A549 (cell line): ENCODE measurements at regions not wholly inside any gene's neighbourhood (a gene's known extent, or its start where the extent isn't known, plus 50 kb on each side); places are given as distances from the start of the nearest gene placed in this dataset.

Experiments used
- ATAC-seq, 2 experiments: fragments of 200-7000 bp in 1 of 2; fragments of >200 bp in 1 of 2; cut with Nextera tagmentation in 1 of 2; cut with Tn5 transposase in 1 of 2; 3 replicates each; pipeline versions ENCODE4 v1.8.0 to v1.9.1; 2018 to 2020; ENCODE audit warnings: mild to moderate bottlenecking in 1 of 2, moderate library complexity in 1 of 2
- CTCF ChIA-PET: fragments of 300-600 bp; sonication (Branson Sonifier 250); formaldehyde crosslinking; extraction: SDS; loops from one replicate; lab custom pipeline; 2021; ENCODE audit warnings: antibody characterized with exemption, inconsistent platforms; lab: Yijun Ruan, JAX
- POLR2A ChIA-PET: fragments of 350-600 bp; formaldehyde crosslinking; extraction: SDS; loops from one replicate; lab custom pipeline; 2021; ENCODE audit warnings: antibody characterized with exemption, inconsistent platforms; lab: Yijun Ruan, JAX
- DNase-seq, 2 experiments: peaks; one replicate each; pipeline versions ENCODE4 v3.0.0 to v3.0.0-alpha.2; 2011 to 2016; ENCODE audit warnings: low read depth in 1 of 2, low spot score in 1 of 2
- FAIRE-seq: peaks from 2 replicates; lab custom pipeline; 2011; peaks lifted over from hg19 to GRCh38; lab: Jason Lieb, UNC
- H3K27ac ChIP-seq, 2 experiments: fragments of >200 bp; sonication (Bioruptor Twin); formaldehyde crosslinking; 3 replicates each; pipeline ENCODE4 v1.5.1; 2016 to 2017
- H3K4me1 ChIP-seq: fragments of >200 bp; sonication (Bioruptor Twin); formaldehyde crosslinking; 3 replicates; pipeline ENCODE4 v1.6.1; 2016
- H3K4me2 ChIP-seq: fragments of >200 bp; sonication (Bioruptor Twin); formaldehyde crosslinking; 3 replicates; pipeline ENCODE4 v1.6.1; 2016
- H3K4me3 ChIP-seq: fragments of >200 bp; sonication (Bioruptor Twin); formaldehyde crosslinking; 3 replicates; pipeline ENCODE4 v1.5.1; 2016
- H3K9me3 ChIP-seq: fragments of >200 bp; sonication (Bioruptor Twin); formaldehyde crosslinking; 3 replicates; pipeline ENCODE4 v1.6.1; 2016
- ATOH8 ChIP-seq: fragments of 250-450 bp; sonication (Bioruptor Pico); IDR thresholded peaks from 2 replicates; pipeline ENCODE4 v1.5.0; 2020; ENCODE audit warnings: low read depth, mild to moderate bottlenecking, moderate library complexity
- BCL3 ChIP-seq: fragments of >200 bp; sonication (Bioruptor Twin); formaldehyde crosslinking; IDR thresholded peaks from 3 replicates; pipeline ENCODE4 v1.6.1; 2016
- BHLHE40 ChIP-seq: IDR thresholded peaks from 2 replicates; pipeline ENCODE4 v1.6.1; 2012; ENCODE audit warnings: low read depth, low read length, inconsistent platforms
- CEBPB ChIP-seq, 2 experiments: fragments of >200 bp in 1 of 2; sonication (Bioruptor Twin) in 1 of 2; formaldehyde crosslinking in 1 of 2; IDR thresholded peaks; 2 replicates each; pipeline ENCODE4 v1.6.1; 2012 to 2016
- CHD4 ChIP-seq: fragments of 200-600 bp; sonication (generic); IDR thresholded peaks from 2 replicates; pipeline ENCODE4 v1.6.1; 2016; ENCODE audit warnings: antibody characterized with exemption, mild to moderate bottlenecking, borderline replicate concordance
- CTCF ChIP-seq: fragments of >200 bp; sonication (Bioruptor Twin); formaldehyde crosslinking; IDR thresholded peaks from 3 replicates; pipeline ENCODE4 v1.5.1; 2016
- EP300 ChIP-seq, 2 experiments: fragments of >200 bp; sonication (Bioruptor Twin); formaldehyde crosslinking; IDR thresholded peaks; 2 replicates in 1 of 2; 3 replicates in 1 of 2; pipeline ENCODE4 v1.6.1; 2016 to 2017
- ESRRA ChIP-seq: fragments of 150-350 bp; IDR thresholded peaks from 2 replicates; pipeline ENCODE4 v1.6.1; 2014; ENCODE audit warnings: mild to moderate bottlenecking, low read length, borderline replicate concordance
- FOSB ChIP-seq: fragments of 250-450 bp; sonication (Bioruptor Pico); IDR thresholded peaks from 2 replicates; pipeline ENCODE4 v1.5.0; 2020; ENCODE audit warnings: mild to moderate bottlenecking, moderate library complexity
- FOSL2 ChIP-seq, 2 experiments: fragments of 450-650 bp in 1 of 2; fragments of >200 bp in 1 of 2; sonication (Bioruptor Twin) in 1 of 2; formaldehyde crosslinking; IDR thresholded peaks; 2 replicates each; pipeline versions ENCODE4 v1.5.0 to v1.6.1; 2016 to 2020; ENCODE audit warnings: mild to moderate bottlenecking in 1 of 2, moderate library complexity in 1 of 2
- GATA3 ChIP-seq: IDR thresholded peaks from 2 replicates; pipeline ENCODE4 v1.6.1; 2012; ENCODE audit warnings: borderline replicate concordance
- HDAC2 ChIP-seq: fragments of 200-600 bp; sonication (generic); IDR thresholded peaks from 2 replicates; pipeline ENCODE4 v1.6.1; 2016
- HES2 ChIP-seq: fragments of >200 bp; sonication (Bioruptor Twin); formaldehyde crosslinking; IDR thresholded peaks from 2 replicates; pipeline ENCODE4 v1.6.1; 2016
- HEYL ChIP-seq: fragments of 250-450 bp; sonication (Bioruptor Pico); IDR thresholded peaks from 2 replicates; pipeline ENCODE4 v1.8.0; 2021; ENCODE audit warnings: mild to moderate bottlenecking, moderate library complexity
- HMGXB4 ChIP-seq: fragments of 250-450 bp; sonication (Bioruptor Pico); IDR thresholded peaks from 2 replicates; pipeline ENCODE4 v1.5.0; 2021; ENCODE audit warnings: mild to moderate bottlenecking, moderate library complexity, borderline replicate concordance
- JUN ChIP-seq, 2 experiments: fragments of >200 bp; sonication (Bioruptor Twin); formaldehyde crosslinking; IDR thresholded peaks; 2 replicates in 1 of 2; 3 replicates in 1 of 2; pipeline ENCODE4 v1.6.1; 2016 to 2017
- JUNB ChIP-seq: fragments of >200 bp; sonication (Bioruptor Twin); formaldehyde crosslinking; IDR thresholded peaks from 2 replicates; pipeline ENCODE4 v1.6.1; 2016
- MAX ChIP-seq: IDR thresholded peaks from 2 replicates; pipeline ENCODE4 v1.6.1; 2012
- NPAS2 ChIP-seq: fragments of 250-450 bp; sonication (Bioruptor Pico); IDR thresholded peaks from 2 replicates; pipeline ENCODE4 v1.8.0; 2022; ENCODE audit warnings: mild to moderate bottlenecking, moderate library complexity, borderline replicate concordance
- PBX3 ChIP-seq: IDR thresholded peaks from 2 replicates; pipeline ENCODE4 v1.6.1; 2012
- RAD21 ChIP-seq, 2 experiments: fragments of >200 bp in 1 of 2; sonication (Bioruptor Twin) in 1 of 2; formaldehyde crosslinking in 1 of 2; IDR thresholded peaks in 1 of 2; conservative IDR thresholded peaks in 1 of 2; 2 replicates in 1 of 2; 3 replicates in 1 of 2; pipeline ENCODE4 v1.6.1; 2012 to 2018; ENCODE audit warnings: inconsistent platforms in 1 of 2
- RARB ChIP-seq: fragments of 250-450 bp; sonication (Bioruptor Pico); IDR thresholded peaks from 2 replicates; pipeline ENCODE4 v1.8.0; 2021; ENCODE audit warnings: mild to moderate bottlenecking, moderate library complexity
- RCOR1 ChIP-seq: fragments of 150-350 bp; IDR thresholded peaks from 2 replicates; pipeline ENCODE4 v1.6.1; 2014; ENCODE audit warnings: antibody characterized with exemption, low read length, low read depth
- RNF2 ChIP-seq: fragments of 200-600 bp; sonication (generic); IDR thresholded peaks from 2 replicates; pipeline ENCODE4 v1.6.1; 2016; ENCODE audit warnings: low read depth, mild to moderate bottlenecking, antibody characterized with exemption, moderate library complexity, borderline replicate concordance
- SMC3 ChIP-seq: fragments of >200 bp; sonication (Bioruptor Twin); formaldehyde crosslinking; IDR thresholded peaks from 3 replicates; pipeline ENCODE4 v1.6.1; 2018; ENCODE audit warnings: inconsistent platforms
- TP53 ChIP-seq: fragments of 250-450 bp; sonication (Bioruptor Pico); IDR thresholded peaks from 2 replicates; pipeline ENCODE4 v1.5.0; 2021; ENCODE audit warnings: mild to moderate bottlenecking, moderate library complexity
- ZFP36 ChIP-seq: fragments of 450-650 bp; IDR thresholded peaks from 2 replicates; pipeline ENCODE4 v1.6.1; 2014; ENCODE audit warnings: borderline replicate concordance; ENCODE audit not compliant: partially characterized antibody
- WGBS: methylation state at CpG from one replicate; pipeline ENCODE4 v1.1.6; 2017; ENCODE audit errors: missing lambda C conversion rate; 5-methylcytosine and 5-hydroxymethylcytosine counted together

GRCh38 chr2:100730290-100730868 lies 89.6 kb upstream of the NPAS2 start:
- peak overlapping the region; percentile 23 to 85; a peak in 4 of 6 replicates for H3K27ac ChIP-seq
- DNase-seq = peak; percentile 38 to 82
- no peak overlapping the region for H3K4me3 ChIP-seq
- TF ChIP-seq GATA3 = no peak
- TF ChIP-seq SMC3 = peak; percentile 87
- TF ChIP-seq HEYL (CRISPR knock-in tag) = no peak
- TF ChIP-seq HMGXB4 (CRISPR knock-in tag) = no peak
- peak; percentile 69 for TF ChIP-seq CTCF
- peak; percentile 74 for TF ChIP-seq MAX
- TF ChIP-seq RNF2 = no peak
- TF ChIP-seq RAD21 (conservative IDR thresholded peaks at IDR 0.05 in 1 of 2, IDR thresholded peaks at IDR 0.05 in 1 of 2) = peak; percentile 90 to 95
- no peak for TF ChIP-seq CHD4
- TF ChIP-seq JUN (IDR thresholded peaks at IDR 0.05) = no peak
- TF ChIP-seq HDAC2 = no peak
- no peak for TF ChIP-seq ESRRA
- no peak for TF ChIP-seq BHLHE40
- ATAC-seq = peak; percentile 51 to 87; a peak in 3 of 6 replicates
- H3K9me3 ChIP-seq = peaks cover 7% of the 10 kb centered on the region; the same call in 2 of the 3 replicates
- 47% methylated on average over 6 of the region's 6 CpGs for WGBS
- H3K4me2 ChIP-seq = no peak overlapping the region
- ChIA-PET POLR2A (interaction anchor here (1.1 kb wide), 1 partner anchor 272 kb away, joined by 5 read pairs; the partner anchor contains the start of gene RPL31), CTCF (interaction anchor here (0.6 to 3.2 kb wide), 36 partner anchors 8 to 278 kb away, joined by 3 to 41 read pairs (median 4); partner anchors contain the start of gene NPAS2)
- H3K4me1 ChIP-seq = peaks cover 34% of the 10 kb centered on the region
- FAIRE-seq = no peak

GRCh38 chr2:100731535-100731981 lies 88.4 kb upstream of the NPAS2 start:
- H3K4me3 ChIP-seq = no peak overlapping the region; the same call in 2 of the 3 replicates
- DNase-seq (peak in 1 of 2 experiments; percentile 55), ATAC-seq (peak; percentile 83 to 91), FAIRE-seq (peak; percentile 7)
- peaks cover 7% of the 10 kb centered on the region; the same call in 2 of the 3 replicates for H3K9me3 ChIP-seq
- H3K4me2 ChIP-seq = peak overlapping the region; percentile 39
- peak overlapping the region; percentile 69 to 85 for H3K27ac ChIP-seq
- H3K4me1 ChIP-seq = peaks cover 34% of the 10 kb centered on the region
- 42% methylated on average over 3 of the region's 3 CpGs for WGBS
- CTCF ChIA-PET = interaction anchor here (1.3 to 3.2 kb wide), 10 partner anchors 12 to 255 kb away, joined by 3 to 41 read pairs (median 8); partner anchors contain the start of gene NPAS2
- POLR2A ChIA-PET = interaction anchor here (0.7 to 1.1 kb wide), 3 partner anchors 11 to 270 kb away, joined by 3 to 7 read pairs (median 4); partner anchors contain the start of gene RPL31
- TF ChIP-seq FOSB (CRISPR knock-in tag) (no peak), MAX (no peak), PBX3 (no peak), NPAS2 (no peak), ATOH8 (CRISPR knock-in tag) (no peak), EP300 (IDR thresholded peaks at IDR 0.05) (peak in 1 of 2 experiments; percentile 17; a peak in 1 of 5 replicates), BHLHE40 (no peak), FOSL2 (IDR thresholded peaks at IDR 0.05) (peak; percentile 69), FOSL2 (CRISPR knock-in tag; IDR thresholded peaks at IDR 0.05) (peak; percentile 68), SMC3 (peak; percentile 37; the same call in 1 of the 3 replicates), ZFP36 (no peak), JUNB (peak; percentile 81), RCOR1 (no peak), HES2 (0 out of 2 replicates have a peak, but pooled peaks have one; percentile 59), BCL3 (0 out of 3 replicates have a peak, but pooled peaks have one; percentile 29), CEBPB (IDR thresholded peaks at IDR 0.05) (peak; percentile 67 to 71; a peak in 3 of 4 replicates), HEYL (CRISPR knock-in tag) (no peak), RARB (CRISPR knock-in tag) (no peak), TP53 (no peak)
